HG03103 (cell line): ENCODE measurements at regions not wholly inside any gene's neighbourhood (a gene's known extent, or its start where the extent isn't known, plus 50 kb on each side); places are given as distances from the start of the nearest gene placed in this dataset.

Experiments used
- ATAC-seq: cut with Tn5 transposase; IDR thresholded peaks from one replicate; pipeline ENCODE4 v1.9.1; 2021; ENCODE audit warnings: low read depth; ENCODE audit not compliant: unreplicated experiment

DNA sequence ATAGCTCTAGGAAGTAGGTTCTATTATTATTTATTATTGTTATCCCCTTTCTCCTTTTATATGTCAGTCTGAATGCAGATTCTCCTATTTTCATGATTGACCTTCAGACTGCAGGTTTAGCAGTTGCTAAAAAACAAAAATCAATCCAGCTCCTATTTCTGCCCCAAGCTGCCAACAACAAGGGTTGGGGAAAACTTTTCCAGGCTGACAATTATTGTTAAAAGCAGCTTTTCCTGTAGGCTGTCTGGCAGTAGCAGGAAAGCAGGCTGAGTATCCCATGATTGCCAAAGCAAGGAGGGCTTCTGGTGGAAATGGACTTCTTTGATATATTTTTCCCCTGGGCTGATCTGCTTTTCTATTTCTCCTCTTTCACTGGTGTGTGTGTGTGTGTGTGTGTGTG, 78.0 kb upstream of the CTLA4 start:
- ATAC-seq: no peak

- ATAC-seq: no peak
These were observed 77.3 kb upstream of the CTLA4 start for GRCh38 chr2:203790134-203790852.

DNA sequence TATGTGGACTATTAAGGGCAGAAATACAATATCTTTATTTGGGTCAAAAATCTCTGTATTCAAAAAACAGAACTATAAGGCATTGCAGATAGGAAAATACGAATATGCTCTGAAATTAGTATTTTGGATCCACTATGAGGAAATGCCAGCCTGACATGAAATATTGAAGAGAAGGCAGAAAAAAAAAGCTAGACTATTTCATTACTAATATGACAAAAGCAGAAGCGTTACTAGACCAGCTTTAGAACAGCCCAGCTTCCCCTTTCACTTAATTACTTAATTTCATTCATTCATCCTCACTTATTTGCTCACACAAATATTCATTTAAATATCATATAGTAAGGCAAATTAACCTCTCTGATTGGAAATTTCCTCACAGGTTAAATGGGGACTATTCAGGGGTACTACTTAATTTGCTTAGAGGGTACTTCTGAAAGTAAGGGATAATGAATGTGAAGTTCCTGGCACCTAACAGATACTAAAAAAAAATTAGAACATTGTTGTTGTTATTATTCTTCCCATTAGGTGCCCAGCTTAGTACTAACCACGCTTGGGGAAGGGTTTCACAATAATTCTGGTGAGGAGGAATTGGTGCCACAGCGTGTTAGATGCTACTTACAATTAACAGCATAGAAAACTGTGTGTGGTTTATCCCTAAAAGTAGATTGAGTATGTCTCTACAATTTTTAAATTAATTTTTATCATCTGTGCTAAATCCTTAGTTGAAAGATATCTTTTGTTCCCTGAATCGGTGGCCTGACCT, 71.1 kb upstream of the CTLA4 start:
- no peak for ATAC-seq

- no peak for ATAC-seq
These were observed 70.3 kb upstream of the CTLA4 start for GRCh38 chr2:203797276-203797675.

GRCh38 chr2:203797712-203798111, 69.9 kb upstream of the CTLA4 start:
- no peak for ATAC-seq

DNA sequence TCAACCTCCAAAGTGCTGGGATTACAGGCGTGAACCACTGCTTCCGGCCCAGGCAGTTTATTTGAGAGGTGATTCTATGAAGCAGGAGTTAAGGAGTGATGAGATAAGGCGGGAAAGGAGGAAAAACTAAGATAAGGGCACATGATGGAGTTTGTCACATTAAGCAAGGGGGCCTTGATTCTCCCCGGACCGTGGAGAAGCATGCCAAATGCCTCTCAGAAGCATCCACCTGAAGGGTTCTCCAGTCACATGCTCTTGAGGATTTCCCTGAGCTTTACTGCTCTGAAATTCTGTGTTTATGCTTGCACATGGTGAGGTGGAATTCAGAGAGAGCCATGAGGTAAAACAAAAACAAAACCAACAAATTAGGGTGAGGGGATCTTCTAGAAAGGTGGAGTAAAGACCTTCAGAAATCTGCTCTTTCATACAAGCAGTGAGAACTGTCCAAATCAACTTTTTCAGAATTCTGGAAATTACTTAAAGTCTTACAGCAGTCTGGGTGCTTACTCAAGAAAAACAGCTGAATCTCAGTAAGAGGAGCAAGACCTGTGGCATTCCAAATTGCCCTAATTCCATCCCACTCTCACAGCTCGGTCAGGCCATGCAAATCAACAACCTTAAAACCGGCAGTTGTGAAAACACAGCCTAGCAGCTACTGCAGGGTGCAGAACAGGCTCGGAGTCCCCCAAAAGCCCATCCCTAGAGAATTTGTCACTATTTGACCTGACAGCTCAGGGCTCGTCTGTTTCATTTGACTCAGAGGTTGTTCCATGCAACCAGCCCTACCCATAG, 69.1 kb upstream of the CTLA4 start:
- no peak for ATAC-seq

GRCh38 chr2:203799908-203800307, 67.7 kb upstream of the CTLA4 start:
- peak; percentile 73 for ATAC-seq

GRCh38 chr2:203800783-203801182, 66.8 kb upstream of the CTLA4 start:
- no peak for ATAC-seq

GRCh38 chr2:203802342-203803052, 65.1 kb upstream of the CTLA4 start:
- no peak for ATAC-seq

DNA sequence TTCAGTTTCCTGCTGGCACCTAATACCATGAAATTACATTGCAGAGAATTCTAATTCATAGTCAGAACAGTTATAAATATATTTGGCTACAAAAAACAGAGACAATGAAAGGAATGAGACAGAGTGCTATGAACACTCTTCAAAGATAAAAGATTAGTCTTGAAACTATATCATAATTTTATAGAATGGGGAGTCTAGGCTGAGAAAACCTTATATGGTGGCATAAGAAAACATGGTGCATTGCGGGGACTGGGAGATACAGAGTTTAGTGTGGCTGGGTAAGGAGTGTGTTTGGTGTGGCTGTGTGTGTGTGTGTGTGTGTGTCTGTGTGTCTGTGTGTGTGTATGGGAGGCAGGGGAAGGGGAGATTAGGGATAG, 64.5 kb upstream of the CTLA4 start:
- ATAC-seq: no peak

- no peak for ATAC-seq
These were observed 63.5 kb upstream of the CTLA4 start for GRCh38 chr2:203804070-203804469.

GRCh38 chr2:203804764-203805485, 62.6 kb upstream of the CTLA4 start:
- ATAC-seq: no peak

DNA sequence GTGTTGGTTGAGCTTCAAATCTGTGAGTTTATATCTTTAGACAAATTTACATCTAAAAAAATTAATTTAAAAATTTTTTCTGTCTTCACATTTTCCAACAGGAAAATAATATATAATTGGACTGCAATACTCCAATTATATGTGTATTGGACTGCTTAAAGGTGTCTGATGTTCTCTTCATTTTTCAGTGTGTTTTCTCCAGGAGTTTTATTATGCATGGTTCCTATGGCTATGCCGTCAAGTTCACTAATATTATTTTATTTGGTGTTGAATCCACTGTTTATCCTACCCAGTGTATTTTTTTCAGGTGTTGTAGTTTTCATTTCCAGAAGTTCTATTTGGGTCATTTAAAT, 62.1 kb upstream of the CTLA4 start:
- ATAC-seq: no peak

- ATAC-seq: no peak
These were observed 60.8 kb upstream of the CTLA4 start for GRCh38 chr2:203806761-203807160.

DNA sequence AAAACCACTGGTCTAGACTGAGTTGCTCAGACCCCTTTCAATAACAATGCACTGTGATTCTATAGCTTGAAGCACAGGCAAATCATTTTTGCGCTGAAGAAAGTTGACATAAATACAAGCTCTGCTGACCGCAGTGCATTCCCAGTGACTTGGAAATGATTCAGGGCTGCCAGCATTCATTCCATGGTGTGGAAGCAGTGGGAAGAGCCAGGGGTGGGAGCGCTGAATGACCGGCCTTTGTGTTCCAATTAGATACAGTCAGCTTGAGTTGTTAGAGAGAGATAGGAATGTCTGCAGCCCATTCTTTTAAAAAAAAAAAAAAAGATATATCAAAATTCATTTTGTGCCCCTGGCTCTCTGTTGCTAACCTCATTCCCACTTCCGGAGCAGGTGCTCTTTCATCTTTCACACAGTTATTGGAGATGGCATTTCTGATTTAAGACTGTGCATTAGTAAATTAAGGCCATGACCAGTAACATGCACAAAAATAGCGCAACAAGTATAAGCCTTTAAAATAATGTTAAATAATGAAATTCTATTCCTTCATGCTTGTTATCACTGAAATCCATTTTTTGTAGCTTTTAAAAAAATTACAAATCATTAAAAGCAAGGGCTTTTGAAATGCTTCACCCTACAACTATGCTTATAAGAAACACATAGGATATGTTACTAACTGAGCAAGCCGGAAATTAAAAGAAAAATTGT, 59.4 kb upstream of the CTLA4 start:
- no peak for ATAC-seq

DNA sequence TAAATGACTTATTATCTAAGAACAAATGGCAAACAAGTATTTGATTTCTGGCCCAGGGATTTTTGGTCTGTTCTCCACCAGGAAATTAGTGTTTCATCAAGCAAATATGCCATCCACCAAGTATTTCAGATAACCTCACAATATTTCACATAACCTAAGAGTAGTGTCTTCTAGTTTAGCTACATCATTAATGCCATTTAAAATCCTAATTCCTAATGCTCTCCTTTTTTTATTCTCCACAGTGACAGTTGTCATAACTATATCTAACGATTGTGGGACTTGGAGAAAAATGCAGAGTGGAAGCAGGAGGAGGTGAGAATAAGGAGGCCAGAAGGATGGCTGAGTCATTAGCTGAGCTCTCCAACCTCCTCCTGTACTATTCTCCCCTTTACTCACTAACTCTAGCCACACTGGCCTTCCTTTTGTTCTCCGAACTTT, 58.5 kb upstream of the CTLA4 start:
- no peak for ATAC-seq

DNA sequence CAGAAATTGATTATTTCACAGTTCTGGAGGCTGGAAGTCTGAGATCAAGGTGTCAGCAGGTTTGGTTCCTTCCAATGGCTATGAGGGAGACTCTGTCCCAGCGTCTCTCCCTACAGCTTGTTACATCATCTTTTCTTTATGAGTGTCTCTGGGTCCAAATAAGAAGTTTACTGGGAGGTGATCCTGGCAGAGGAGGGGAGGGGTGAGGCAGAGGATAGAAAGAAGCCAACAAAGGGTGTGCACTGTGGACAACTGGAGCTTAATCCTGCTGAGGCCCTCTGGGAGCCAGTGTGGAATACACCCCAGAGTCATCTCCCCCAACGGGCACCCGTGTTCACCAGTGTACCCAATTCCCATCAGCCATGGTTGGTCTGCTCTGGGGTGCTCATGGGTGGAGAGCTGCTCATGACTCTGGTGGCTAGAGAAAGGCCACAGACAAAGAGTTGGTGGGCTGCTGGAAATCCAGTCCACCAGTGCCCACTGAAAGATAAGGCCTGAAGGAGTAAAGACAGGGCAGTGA, 57.5 kb upstream of the CTLA4 start:
- no peak for ATAC-seq

- ATAC-seq: peak; percentile 57
These were observed 55.9 kb upstream of the CTLA4 start for GRCh38 chr2:203811491-203812221.
